ENCODE measurements at regions not wholly inside any gene's neighbourhood (a gene's known extent, or its start where the extent isn't known, plus 50 kb on each side); places are given as distances from the start of the nearest gene placed in this dataset.

- Histone ChIP-seq H3K4me3 (ENCODE audit: low read length) (no peak overlapping the region), H3F3A (ENCODE audit: low read length, unreplicated experiment) (no peaks in the 10 kb centered on the region), H3K27ac (ENCODE audit: low read length) (peak overlapping the region; percentile 66), H3K36me3 (ENCODE audit: low read depth, low read length) (no peaks in the 10 kb centered on the region), H3K4me1 (ENCODE audit: insufficient read depth, low read length) (peaks cover 12% of the 10 kb centered on the region), H3K79me2 (ENCODE audit: low read length) (no peaks in the 10 kb centered on the region), H3K4me2 (ENCODE audit: low read length) (peak overlapping the region; percentile 27), H3K27me3 (ENCODE audit: low read length) (no peaks in the 10 kb centered on the region), H2AFZ (ENCODE audit: low read length) (peak overlapping the region; percentile 12; the same call in 1 of the 2 replicates), H4K20me1 (ENCODE audit: low read length) (no peaks in the 10 kb centered on the region), H3K9me2 (replicated peaks; ENCODE audit: low read length) (no peaks in the 10 kb centered on the region), H3K9ac (ENCODE audit: low read length) (peak overlapping the region; percentile 15; the same call in 1 of the 2 replicates), H3K9me3 (ENCODE audit: low read length) (no peaks in the 10 kb centered on the region)
- ChIA-PET POLR2A (ENCODE audit: unreplicated experiment) (interaction anchor here (0.5 kb wide), 1 partner anchor 116 kb away, joined by 5 read pairs; no protein-coding TSS in a partner anchor), CTCF (no interaction called here)
- intact Hi-C loops (cut with micrococcal nuclease): no loop called here
- DNase-seq: peak; percentile 78
- TF ChIP-seq EZH2phosphoT487 (IDR thresholded peaks at IDR 0.05; ENCODE audit: borderline replicate concordance, low read length): no peak
- no peak for TF ChIP-seq CTCF (conservative IDR thresholded peaks at IDR 0.05; ENCODE audit: low read depth, low read length)
- no TSS peak for BruUV-seq (replicated peaks)
- peak; percentile 91 for ATAC-seq
These were observed 133.2 kb upstream of the GULP1 start for GRCh38 chr2:188158337-188159100.

GRCh38 chr2:188159484-188159883 lies 132.2 kb upstream of the GULP1 start:
- ATAC-seq (no peak), DNase-seq (no peak)
- no peaks in the 10 kb centered on the region for H3K36me3 ChIP-seq (ENCODE audit: low read depth, low read length)
- H3K9me3 ChIP-seq (ENCODE audit: low read length): no peaks in the 10 kb centered on the region
- H2AFZ ChIP-seq (ENCODE audit: low read length): no peak overlapping the region
- CTCF ChIA-PET: no interaction called here
- H3K4me2 ChIP-seq (ENCODE audit: low read length): no peak overlapping the region
- intact Hi-C loops (cut with micrococcal nuclease): no loop called here
- no peaks in the 10 kb centered on the region for H4K20me1 ChIP-seq (ENCODE audit: low read length)
- no peak overlapping the region for H3K9ac ChIP-seq (ENCODE audit: low read length)
- BruUV-seq (replicated peaks): no TSS peak
- H3K4me3 ChIP-seq (ENCODE audit: low read length): no peak overlapping the region
- H3K79me2 ChIP-seq (ENCODE audit: low read length): no peaks in the 10 kb centered on the region
- no peaks in the 10 kb centered on the region for H3K27me3 ChIP-seq (ENCODE audit: low read length)
- POLR2A ChIA-PET (ENCODE audit: unreplicated experiment): no interaction called here
- TF ChIP-seq EZH2 (IDR thresholded peaks at IDR 0.05; ENCODE audit: low read length, unreplicated experiment) (no peak), CTCF (conservative IDR thresholded peaks at IDR 0.05; ENCODE audit: low read depth, low read length) (no peak), EZH2phosphoT487 (IDR thresholded peaks at IDR 0.05; ENCODE audit: borderline replicate concordance, low read length) (no peak)
- peaks cover 12% of the 10 kb centered on the region for H3K4me1 ChIP-seq (ENCODE audit: insufficient read depth, low read length)
- H3F3A ChIP-seq (ENCODE audit: low read length, unreplicated experiment): no peaks in the 10 kb centered on the region
- no peak overlapping the region for H3K27ac ChIP-seq (ENCODE audit: low read length)
- no peaks in the 10 kb centered on the region for H3K9me2 ChIP-seq (replicated peaks; ENCODE audit: low read length)

GRCh38 chr2:188170356-188170755 lies 121.3 kb upstream of the GULP1 start:
- intact Hi-C loops (cut with micrococcal nuclease): no loop called here
- POLR2A ChIA-PET (ENCODE audit: unreplicated experiment): no interaction called here

More at GRCh38 chr2:188170356-188170755, 121.3 kb upstream of the GULP1 start:
- H3K4me3 ChIP-seq (ENCODE audit: low read length): no peak overlapping the region
- H3K9ac ChIP-seq (ENCODE audit: low read length): no peak overlapping the region
- no peak overlapping the region for H3K4me2 ChIP-seq (ENCODE audit: low read length)
- no peaks in the 10 kb centered on the region for H3K36me3 ChIP-seq (ENCODE audit: low read depth, low read length)
- CTCF ChIA-PET: no interaction called here
- H3K9me3 ChIP-seq (ENCODE audit: low read length): no peaks in the 10 kb centered on the region
- no peaks in the 10 kb centered on the region for H3K27me3 ChIP-seq (ENCODE audit: low read length)
- H3K27ac ChIP-seq (ENCODE audit: low read length): no peak overlapping the region
- H3K4me1 ChIP-seq (ENCODE audit: insufficient read depth, low read length): no peaks in the 10 kb centered on the region
- no peaks in the 10 kb centered on the region for H3K9me2 ChIP-seq (replicated peaks; ENCODE audit: low read length)
- H2AFZ ChIP-seq (ENCODE audit: low read length): no peak overlapping the region
- ATAC-seq (no peak), DNase-seq (no peak)
- no peak for TF ChIP-seq EZH2phosphoT487 (IDR thresholded peaks at IDR 0.05; ENCODE audit: borderline replicate concordance, low read length)
- no peak for TF ChIP-seq CTCF (conservative IDR thresholded peaks at IDR 0.05; ENCODE audit: low read depth, low read length)
- no peak for TF ChIP-seq EZH2 (IDR thresholded peaks at IDR 0.05; ENCODE audit: low read length, unreplicated experiment)
- no TSS peak for BruUV-seq (replicated peaks)
- no peaks in the 10 kb centered on the region for H3F3A ChIP-seq (ENCODE audit: low read length, unreplicated experiment)
- no peaks in the 10 kb centered on the region for H3K79me2 ChIP-seq (ENCODE audit: low read length)
- no peaks in the 10 kb centered on the region for H4K20me1 ChIP-seq (ENCODE audit: low read length)

All from PC-3 (cell line).